ENCODE measurements at regions not wholly inside any gene's neighbourhood (a gene's known extent, or its start where the extent isn't known, plus 50 kb on each side); places are given as distances from the start of the nearest gene placed in this dataset.

GRCh38 chr1:188270497-188270896 lies 1441.7 kb downstream of the PLA2G4A start:
- TF ChIP-seq ZNF70 (CRISPR knock-in tag; IDR thresholded peaks at IDR 0.05) (no peak), ISL1 (CRISPR knock-in tag; IDR thresholded peaks at IDR 0.05) (no peak), GLIS3 (CRISPR knock-in tag; IDR thresholded peaks at IDR 0.05) (no peak), POU6F1 (CRISPR knock-in tag; IDR thresholded peaks at IDR 0.05; ENCODE audit: borderline replicate concordance, low read depth) (no peak), SNAI2 (CRISPR knock-in tag; IDR thresholded peaks at IDR 0.05) (no peak), OSR1 (CRISPR knock-in tag; IDR thresholded peaks at IDR 0.05) (no peak), PATZ1 (CRISPR knock-in tag; IDR thresholded peaks at IDR 0.05; ENCODE audit: borderline replicate concordance) (no peak), BACH2 (CRISPR knock-in tag; IDR thresholded peaks at IDR 0.05; ENCODE audit: borderline replicate concordance) (no peak), ARNTL (CRISPR knock-in tag; IDR thresholded peaks at IDR 0.05; ENCODE audit: borderline replicate concordance, low read depth) (no peak), CREB5 (CRISPR knock-in tag; IDR thresholded peaks at IDR 0.05; ENCODE audit: low read depth) (no peak), ZFP3 (CRISPR knock-in tag; IDR thresholded peaks at IDR 0.05) (no peak), ZNF8 (CRISPR knock-in tag; IDR thresholded peaks at IDR 0.05) (no peak), ZC3H10 (CRISPR knock-in tag; IDR thresholded peaks at IDR 0.05) (no peak), CSDC2 (CRISPR knock-in tag; IDR thresholded peaks at IDR 0.05) (no peak), CSRNP3 (CRISPR knock-in tag; IDR thresholded peaks at IDR 0.05) (no peak), ZNF565 (CRISPR knock-in tag; conservative IDR thresholded peaks at IDR 0.05; ENCODE audit: low read depth) (no peak), TCF4 (CRISPR knock-in tag; IDR thresholded peaks at IDR 0.05; ENCODE audit: borderline replicate concordance) (no peak), TOX (CRISPR knock-in tag; IDR thresholded peaks at IDR 0.05; ENCODE audit: borderline replicate concordance) (no peak), RARB (CRISPR knock-in tag; IDR thresholded peaks at IDR 0.05) (no peak)
- ATAC-seq: no peak

- ATAC-seq: no peak
- TF ChIP-seq RARB (CRISPR knock-in tag; IDR thresholded peaks at IDR 0.05) (no peak), ESRRG (CRISPR knock-in tag; IDR thresholded peaks at IDR 0.05) (no peak), ZNF70 (CRISPR knock-in tag; IDR thresholded peaks at IDR 0.05) (no peak), SNAI2 (CRISPR knock-in tag; IDR thresholded peaks at IDR 0.05) (no peak), TOX (CRISPR knock-in tag; IDR thresholded peaks at IDR 0.05; ENCODE audit: borderline replicate concordance) (no peak), ZNF565 (CRISPR knock-in tag; conservative IDR thresholded peaks at IDR 0.05; ENCODE audit: low read depth) (no peak), CSRNP3 (CRISPR knock-in tag; IDR thresholded peaks at IDR 0.05) (no peak), TCF4 (CRISPR knock-in tag; IDR thresholded peaks at IDR 0.05; ENCODE audit: borderline replicate concordance) (no peak), PPARA (CRISPR knock-in tag; IDR thresholded peaks at IDR 0.05; ENCODE audit: borderline replicate concordance) (no peak), ARNTL (CRISPR knock-in tag; IDR thresholded peaks at IDR 0.05; ENCODE audit: borderline replicate concordance, low read depth) (no peak), GLIS3 (CRISPR knock-in tag; IDR thresholded peaks at IDR 0.05) (no peak), PATZ1 (CRISPR knock-in tag; IDR thresholded peaks at IDR 0.05; ENCODE audit: borderline replicate concordance) (no peak), OSR1 (CRISPR knock-in tag; IDR thresholded peaks at IDR 0.05) (no peak), ZNF8 (CRISPR knock-in tag; IDR thresholded peaks at IDR 0.05) (no peak), BACH2 (CRISPR knock-in tag; IDR thresholded peaks at IDR 0.05; ENCODE audit: borderline replicate concordance) (no peak), POU6F1 (CRISPR knock-in tag; IDR thresholded peaks at IDR 0.05; ENCODE audit: borderline replicate concordance, low read depth) (no peak), ZFP30 (CRISPR knock-in tag; IDR thresholded peaks at IDR 0.05) (no peak), CREB5 (CRISPR knock-in tag; IDR thresholded peaks at IDR 0.05; ENCODE audit: low read depth) (no peak), ISL1 (CRISPR knock-in tag; IDR thresholded peaks at IDR 0.05) (no peak), CSDC2 (CRISPR knock-in tag; IDR thresholded peaks at IDR 0.05) (no peak)
These were observed 1449.0 kb downstream of the PLA2G4A start for GRCh38 chr1:188277771-188278170.

All from SK-N-SH treated with all-trans-retinoic acid at 6 μM for 48 hours (cell line).